ENCODE measurements at regions not wholly inside any gene's neighbourhood (a gene's known extent, or its start where the extent isn't known, plus 50 kb on each side); places are given as distances from the start of the nearest gene placed in this dataset.
"Not testable (repeated sequence)": the region's sequence is repeated elsewhere in the genome, so short reads cannot be mapped to it uniquely, and the experiment has no call there.

DNA sequence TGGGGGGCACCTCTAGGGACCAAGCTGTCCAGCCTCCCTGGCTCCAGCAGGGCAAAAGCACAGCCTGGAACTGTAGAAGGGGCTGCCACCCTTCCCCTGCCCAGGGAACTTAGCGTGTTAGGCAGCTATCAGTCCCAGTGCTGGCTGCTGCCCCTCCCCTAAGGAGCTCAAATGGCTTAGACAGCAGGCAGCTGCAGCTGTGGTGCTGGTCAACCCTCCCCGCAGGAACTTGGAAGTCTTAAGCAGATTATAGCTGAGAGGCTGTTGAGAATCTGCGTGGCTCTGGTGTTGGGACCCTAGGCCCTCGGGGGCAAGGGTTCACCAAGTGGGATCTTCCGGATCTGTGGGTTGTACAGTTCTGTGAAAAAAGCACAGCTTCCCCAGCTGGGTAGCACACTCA lies 536.5 kb upstream of the CDH10 start:
- no peak for DNase-seq (ENCODE audit: low spot score)

DNA sequence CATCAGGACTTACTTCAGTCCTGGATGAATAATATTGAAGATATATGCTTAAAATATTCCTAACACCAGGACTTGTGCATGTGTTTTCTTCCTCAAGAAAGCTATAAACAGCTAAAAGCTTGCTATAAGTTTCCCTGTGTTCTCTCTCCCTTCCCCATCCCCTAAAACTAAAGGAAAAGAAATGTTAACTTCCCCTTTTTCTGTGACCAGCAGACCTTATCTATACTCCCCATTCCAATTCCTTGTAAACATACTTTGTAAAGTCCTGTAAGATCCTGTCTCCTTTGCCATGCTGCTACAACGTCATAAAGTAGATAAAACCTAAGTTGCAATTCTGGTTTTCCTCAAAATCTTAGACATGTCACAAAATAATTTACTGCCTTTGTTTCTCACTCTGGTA lies 517.8 kb upstream of the CDH10 start:
- DNase-seq (ENCODE audit: low spot score): not testable (repeated sequence)

DNA sequence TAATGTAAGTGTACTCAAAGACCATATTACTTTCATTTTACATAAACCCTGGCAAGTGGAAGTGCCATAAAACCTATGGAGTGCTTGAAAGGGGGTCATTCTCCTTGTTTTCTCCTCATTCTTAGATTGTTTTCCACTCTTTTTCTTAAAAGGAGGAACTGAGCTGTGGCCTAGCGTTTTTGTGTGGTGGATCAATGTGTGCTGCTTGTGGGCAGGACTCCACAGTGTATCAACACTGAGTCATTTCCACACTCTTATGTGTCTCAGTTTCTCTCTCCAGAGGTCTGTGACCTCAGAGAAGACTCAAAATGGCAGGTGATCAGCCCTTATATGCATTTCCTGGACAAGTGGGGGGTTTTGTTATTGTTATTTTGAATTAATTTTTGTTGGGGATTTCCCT lies 516.1 kb upstream of the CDH10 start:
- no peak for DNase-seq (ENCODE audit: low spot score)

DNA sequence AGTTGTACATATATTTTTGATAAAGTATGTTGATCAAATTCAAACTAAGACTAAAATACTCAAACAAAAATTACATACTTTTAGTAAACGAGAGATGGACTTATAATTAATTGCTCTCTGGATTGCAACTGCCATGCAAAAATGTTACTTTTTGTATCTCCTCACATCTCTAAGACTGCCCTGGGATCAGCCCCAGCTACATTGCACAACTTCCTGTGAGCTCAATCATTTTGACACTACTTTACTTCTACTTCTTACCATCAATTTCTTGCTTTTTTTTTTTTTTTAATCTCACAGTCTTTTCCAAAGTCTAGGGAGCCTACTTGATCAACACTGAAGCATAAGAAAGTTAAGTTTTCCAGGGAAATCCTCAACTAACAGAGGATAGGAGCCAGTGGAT lies 506.0 kb upstream of the CDH10 start:
- DNase-seq (ENCODE audit: low spot score): no peak

DNA sequence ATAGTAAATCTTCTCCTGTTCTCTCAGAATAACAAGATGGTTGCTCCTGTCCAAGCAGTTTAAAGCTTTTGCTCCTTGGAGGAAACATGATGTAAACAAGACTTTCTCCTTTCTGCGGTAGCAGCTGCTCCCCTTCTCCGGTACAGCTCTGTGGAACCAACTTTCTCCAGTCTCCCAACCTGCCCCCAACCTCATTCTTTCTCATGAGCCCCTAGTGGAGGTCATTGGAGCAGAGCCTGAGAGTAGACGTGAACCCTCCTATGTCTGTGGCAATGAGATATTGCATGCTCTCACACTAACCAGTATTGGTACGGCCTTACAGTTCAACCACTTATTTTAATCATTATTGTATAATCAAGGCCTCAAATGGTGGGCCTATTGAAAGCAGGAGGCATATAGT lies 483.8 kb upstream of the CDH10 start:
- DNase-seq (ENCODE audit: low spot score): no peak

DNA sequence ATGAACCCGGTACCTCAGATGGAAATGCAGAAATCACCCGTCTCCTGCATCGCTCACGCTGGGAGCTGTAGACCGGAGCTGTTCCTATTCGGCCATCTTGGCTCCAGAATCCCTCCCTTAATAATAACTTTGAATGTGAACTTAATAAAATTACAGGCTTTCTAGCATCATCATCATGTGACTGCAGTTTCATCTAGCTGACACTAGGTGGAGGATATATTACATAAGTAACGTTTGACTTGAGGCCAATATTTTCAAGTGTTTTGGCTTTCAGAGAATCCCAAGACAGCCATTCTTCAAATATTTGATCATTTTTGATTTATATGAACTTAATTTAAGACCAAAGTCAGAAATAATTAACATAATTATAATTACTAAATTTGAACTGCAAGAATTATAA lies 474.9 kb upstream of the CDH10 start:
- peak; percentile 0 for DNase-seq (ENCODE audit: low spot score)

DNA sequence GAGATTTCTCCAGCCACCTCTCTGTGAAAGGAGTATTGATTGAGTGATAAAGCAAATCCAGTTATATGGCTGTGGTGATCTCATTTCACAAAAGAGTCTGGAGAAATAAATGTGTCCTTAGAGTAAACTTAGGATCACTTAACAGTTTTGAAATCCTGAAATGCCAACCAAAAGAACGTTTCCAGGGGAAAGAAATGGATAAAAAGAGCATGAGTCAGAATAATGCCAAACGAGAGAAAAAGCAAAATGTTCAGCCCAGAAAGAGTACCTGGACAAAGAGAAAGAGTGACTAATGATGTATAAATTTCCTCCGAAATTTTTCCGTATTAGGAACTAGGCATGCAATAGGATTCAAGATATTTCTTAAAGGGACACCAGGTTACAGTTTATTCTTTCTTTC lies 463.1 kb upstream of the CDH10 start:
- no peak for DNase-seq (ENCODE audit: low spot score)

DNA sequence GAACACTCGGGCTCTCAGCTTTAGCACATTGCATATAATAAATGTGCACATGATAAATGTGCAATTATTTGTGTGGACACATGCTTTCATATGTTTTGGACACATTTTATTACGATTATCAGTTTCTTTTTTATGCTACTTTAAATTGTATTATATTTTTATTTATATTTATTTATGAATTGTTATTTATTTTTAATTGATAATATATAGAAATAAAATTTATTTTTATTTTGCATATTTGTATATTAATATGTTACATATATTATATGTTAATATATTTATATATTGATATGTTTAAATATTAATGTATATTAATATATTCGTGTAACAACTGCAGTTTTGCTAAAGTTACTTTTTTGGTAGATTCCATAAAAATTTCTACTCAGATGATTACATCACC lies 454.8 kb upstream of the CDH10 start:
- DNase-seq (ENCODE audit: low spot score): no peak

DNA sequence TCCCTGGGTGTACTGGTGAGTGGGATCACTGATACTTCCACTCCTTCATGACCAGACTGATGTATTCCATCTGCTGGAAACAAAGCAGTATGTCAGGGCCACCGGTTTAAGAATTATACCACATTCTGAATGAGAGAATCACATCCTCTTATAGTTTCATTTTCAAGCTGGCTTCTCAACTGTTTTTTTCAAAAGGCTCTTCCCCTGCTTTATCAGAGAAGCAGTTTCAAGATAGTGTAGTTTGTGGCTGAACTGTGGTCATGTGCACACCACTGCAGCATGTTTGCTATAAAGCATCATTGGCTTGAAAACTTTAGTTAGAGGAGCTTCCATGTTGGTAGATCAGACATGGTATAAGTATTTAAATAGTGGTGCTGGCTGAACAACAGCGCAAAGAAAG lies 450.5 kb upstream of the CDH10 start:
- no peak for DNase-seq (ENCODE audit: low spot score)

DNA sequence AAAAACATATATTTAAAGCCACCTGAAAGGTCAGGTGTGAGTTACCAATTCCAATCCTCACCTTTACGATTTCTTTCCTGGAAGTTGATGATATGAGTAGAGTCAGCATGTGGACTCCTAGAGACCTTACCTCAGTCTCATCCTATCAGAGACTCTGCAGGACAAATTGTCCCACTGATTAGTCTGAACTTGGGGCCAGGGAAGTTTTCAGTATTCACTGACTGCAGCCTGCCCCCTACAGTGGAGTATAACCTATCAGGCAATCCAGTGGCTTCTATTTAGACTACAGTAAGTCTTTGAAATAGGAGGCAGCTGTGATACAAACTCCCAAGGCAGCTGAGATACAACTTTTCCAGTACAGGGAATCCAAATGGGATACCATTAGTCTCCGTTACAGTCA lies 449.4 kb upstream of the CDH10 start:
- DNase-seq (ENCODE audit: low spot score): no peak

DNA sequence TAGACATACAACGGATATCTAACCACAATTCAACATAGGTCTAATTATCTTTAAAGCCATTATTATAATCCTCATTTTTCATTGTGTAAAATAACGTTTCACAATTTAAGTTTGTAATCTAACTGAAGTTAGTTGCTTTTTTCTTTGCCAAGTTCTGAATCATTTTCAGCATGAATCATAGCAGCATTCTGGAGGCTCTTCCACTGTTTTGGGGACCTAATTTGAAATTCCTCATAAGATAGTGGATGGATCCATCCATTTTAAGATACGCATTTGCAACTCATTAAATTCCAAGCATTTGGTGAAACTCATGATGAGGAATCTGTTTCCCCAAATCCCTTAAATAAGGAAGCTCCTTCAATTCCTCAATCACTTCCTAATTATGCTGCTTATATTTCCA lies 447.1 kb upstream of the CDH10 start:
- no peak for DNase-seq (ENCODE audit: low spot score)

DNA sequence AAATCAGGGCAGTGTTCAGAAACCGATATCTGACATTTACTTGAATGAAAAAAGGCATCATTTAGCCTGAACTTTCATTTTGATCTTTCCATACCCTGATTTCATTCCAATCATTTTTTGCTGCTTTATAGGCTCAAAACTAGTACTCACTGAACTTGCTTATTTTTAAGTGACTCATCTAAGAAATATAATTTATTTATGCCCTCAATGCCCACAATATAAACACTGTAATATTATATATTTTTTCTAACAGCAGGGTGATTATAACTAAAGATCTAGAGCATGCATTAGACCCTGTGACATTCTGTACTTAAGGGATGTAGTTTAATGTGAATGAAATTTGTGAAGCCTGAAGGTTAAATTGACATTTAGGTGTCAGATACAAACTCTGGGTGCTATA lies 446.1 kb upstream of the CDH10 start:
- no peak for DNase-seq (ENCODE audit: low spot score)

DNA sequence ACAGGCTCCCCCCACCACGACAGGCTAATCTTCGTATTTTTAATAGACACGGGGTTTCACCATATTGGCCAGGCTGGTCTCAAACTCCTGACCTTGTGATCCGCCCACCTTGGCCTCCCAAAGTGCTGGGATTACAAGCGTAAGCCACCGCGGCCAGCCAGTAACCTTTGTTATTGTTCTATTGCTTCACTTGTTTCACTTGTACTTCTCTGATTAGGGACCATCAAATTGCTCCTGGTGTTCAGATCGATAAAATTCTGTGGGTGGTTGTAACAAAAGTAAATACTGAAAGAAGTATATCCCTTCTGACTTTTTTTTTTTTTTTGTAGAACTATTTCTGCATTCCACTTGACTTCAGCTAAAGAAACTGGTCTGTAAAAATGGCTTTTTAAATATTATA lies 445.5 kb upstream of the CDH10 start:
- no peak for DNase-seq (ENCODE audit: low spot score)

DNA sequence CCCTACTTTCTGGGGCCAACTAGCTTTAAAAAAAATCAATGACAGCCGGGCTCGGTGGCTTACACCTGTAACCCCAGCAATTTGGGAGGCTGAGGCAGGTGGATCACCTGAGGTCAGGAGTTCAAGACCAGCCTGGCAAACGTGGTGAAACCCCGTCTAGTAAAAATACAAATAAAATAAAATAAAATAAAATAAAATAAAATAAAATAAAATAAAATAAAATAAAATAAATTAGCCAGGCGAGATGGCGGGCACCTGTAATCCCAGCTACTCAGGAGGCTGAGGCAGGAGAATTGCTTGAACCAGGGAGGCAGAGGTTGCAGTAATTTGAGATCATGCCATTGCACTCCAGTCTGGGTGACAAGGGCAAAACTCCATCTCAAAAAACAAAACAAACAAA lies 443.9 kb upstream of the CDH10 start:
- DNase-seq (ENCODE audit: low spot score): not testable (repeated sequence)

DNA sequence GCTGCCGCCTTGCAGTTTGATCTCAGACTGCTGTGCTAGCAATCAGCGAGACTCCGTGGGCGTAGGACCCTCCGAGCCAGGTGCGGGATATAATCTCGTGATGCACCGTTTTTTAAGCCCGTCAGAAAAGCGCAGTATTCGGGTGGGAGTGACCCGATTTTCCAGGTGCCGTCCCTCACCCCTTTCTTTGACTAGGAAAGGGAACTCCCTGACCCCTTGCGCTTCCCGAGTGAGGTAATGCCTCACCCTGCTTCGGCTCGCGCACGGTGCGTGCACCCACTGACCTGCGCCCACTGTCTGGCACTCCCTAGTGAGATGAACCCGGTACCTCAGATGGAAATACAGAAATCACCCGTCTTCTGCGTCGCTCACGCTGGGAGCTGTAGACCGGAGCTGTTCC lies 438.5 kb upstream of the CDH10 start:
- not testable (repeated sequence) for DNase-seq (ENCODE audit: low spot score)

DNA sequence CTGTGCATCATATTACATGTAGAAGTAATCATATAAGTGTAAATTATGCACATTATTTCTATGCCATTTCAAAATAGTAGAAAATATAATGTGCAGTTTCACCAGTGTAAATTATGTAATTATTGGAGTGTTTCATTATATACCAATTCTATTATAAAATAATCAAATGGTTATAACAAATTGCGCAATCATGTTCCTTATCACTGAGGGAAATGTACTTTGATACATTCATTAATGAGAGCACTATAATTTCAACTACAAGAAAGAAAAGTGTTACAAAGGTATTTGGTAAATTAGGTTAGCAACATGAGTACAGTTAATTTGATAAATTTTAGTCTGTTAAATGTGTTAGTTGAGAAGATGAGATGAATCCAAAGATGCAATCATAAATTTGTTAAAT lies 421.5 kb upstream of the CDH10 start:
- no peak for DNase-seq (ENCODE audit: low spot score)

DNA sequence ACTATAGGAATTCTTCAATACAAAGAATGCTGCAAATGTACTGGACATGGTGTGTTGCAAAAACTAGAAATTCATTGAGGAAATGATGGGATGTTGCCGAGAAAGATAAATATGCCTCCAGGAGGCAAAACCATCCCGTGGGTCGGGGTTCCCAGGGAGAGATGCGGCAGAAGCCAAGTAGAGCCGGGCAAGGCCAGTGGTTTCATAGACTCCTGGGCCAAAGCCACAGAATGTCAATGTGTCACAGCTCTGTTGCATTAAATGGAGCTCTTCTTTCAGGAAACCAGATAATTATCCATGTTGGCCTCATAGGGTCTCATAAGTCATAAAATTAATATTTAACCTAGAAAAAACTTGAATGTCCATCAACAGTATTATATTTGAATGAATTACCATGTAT lies 419.5 kb upstream of the CDH10 start:
- DNase-seq (ENCODE audit: low spot score): no peak

DNA sequence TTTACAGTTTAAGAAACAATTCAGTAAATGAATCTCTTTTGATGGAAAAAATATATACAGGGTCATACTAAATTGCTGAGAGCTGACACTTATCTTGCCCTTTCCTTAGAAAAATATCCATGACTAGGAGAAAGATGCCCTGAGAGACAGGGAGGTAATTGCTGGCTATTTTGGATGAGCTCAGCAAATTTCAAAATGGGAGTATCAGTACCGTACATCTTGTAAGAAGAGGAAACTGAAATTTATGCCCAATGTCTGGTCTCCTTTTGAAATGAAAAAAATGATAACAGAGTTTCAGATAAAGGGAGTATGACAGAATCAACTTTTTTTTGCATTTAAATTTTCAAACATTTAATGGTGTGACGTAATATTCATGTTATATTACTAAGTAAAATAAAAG lies 415.8 kb upstream of the CDH10 start:
- no peak for DNase-seq (ENCODE audit: low spot score)

DNA sequence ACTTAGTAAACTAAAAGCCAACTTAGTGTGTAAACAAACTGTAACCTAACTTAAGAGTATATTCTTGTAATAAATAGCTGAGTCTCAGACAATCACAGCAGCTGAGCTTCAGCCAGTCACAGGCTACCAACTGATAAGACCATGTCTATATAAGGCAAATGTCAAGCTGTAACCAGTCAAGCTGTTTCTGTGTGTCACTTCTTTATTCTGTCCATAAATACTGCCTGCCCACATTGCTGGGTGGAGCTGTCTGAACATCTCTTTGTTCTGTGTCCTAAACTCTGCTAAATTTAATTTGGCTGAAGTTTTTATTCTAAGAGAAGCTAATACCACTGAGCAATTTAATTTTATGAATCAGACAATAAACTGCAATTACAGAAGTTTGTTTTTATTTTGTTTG lies 412.1 kb upstream of the CDH10 start:
- DNase-seq (ENCODE audit: low spot score): no peak

DNA sequence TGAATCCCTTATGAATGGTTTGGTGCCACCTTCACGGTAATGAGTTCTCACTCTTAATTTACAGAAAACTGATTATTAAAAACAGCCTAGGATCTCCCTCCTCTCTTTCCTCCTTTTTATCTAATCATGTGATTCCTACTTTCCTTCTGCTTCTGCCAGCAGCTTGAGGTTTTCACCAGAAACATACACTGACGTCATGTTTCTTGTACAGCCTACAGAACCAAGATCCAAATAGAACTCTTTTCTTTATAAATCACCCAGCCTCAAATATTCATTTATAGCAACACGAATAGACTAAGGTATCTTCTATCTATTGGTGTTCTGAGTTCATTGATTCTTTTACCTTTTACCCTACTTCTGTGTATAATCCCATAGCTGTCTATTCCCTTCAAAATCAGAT lies 388.9 kb upstream of the CDH10 start:
- no peak for DNase-seq (ENCODE audit: low spot score)

DNA sequence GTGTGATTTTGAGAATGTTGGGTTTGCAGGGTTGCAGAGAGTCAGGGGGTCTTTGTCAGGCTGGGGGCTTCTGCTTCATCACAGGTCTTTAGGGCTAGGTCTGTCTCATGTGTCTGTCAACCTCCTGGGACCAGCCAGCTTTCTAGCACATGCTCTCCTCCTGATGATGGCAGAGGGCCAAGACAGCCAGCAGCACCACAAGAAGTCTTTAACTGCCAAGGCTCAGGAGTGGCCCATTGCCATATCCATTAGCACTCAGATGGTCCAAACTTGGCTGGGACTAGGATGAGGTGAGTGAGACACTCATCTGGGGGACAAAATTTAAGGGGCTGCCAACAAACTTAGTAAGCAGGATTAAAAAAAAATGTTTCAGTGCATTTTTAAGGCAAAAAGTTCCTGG lies 384.2 kb upstream of the CDH10 start:
- no peak for DNase-seq (ENCODE audit: low spot score)

DNA sequence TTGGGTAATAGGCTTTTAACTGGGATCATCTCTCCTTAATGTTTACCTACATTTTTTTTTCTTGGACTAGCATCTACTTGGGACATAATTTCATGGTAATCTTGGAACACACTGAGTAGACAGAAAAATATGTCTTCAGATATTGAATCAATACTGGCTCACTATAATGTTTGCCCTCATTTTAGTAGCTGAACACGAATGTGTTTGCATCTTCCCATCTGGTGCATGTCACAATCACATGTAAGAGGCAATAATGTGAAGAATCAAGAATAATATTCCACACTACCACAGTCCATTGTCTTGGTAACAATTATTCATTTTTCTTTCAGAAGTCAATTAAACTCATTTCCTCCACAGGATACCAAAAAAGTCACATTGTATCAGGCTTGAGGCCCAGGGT lies 382.7 kb upstream of the CDH10 start:
- no peak for DNase-seq (ENCODE audit: low spot score)

DNA sequence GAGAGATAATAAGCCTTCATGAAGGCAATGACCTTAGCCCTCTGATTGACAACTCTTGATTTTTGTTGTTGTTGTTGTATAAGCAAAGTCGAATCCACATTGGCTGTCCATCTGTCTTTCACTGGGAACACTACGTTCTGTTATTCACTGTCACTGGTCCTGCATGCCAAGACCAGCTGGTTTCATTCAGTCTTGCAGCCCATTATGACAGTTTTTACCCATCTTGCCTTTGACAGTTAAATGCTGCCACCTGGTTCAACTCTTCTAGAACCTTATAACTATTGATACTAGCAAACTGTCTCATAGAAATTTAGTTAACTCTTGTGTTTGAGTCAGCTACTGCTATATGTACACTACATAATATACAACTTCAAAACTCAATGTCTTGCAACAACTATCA lies 382.3 kb upstream of the CDH10 start:
- DNase-seq (ENCODE audit: low spot score): no peak

DNA sequence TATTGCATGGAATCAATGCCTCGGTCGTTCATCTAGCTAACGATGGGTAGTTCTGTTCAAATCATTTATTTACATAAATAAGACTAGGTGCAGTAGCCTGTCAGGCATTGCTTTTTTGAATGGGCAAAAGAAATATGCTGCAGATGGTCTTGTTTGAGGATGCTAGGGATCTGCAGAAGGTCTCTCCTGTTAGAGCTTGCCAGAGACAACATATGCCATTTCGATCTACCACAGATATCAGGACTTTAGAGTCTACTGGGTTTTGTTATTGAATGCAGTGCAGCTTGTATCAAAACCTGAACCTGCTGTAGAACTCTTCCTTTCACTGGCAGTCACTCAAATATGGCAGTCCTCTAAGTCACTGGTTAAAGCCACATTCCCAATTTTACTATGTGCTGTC lies 381.1 kb upstream of the CDH10 start:
- DNase-seq (ENCODE audit: low spot score): no peak

DNA sequence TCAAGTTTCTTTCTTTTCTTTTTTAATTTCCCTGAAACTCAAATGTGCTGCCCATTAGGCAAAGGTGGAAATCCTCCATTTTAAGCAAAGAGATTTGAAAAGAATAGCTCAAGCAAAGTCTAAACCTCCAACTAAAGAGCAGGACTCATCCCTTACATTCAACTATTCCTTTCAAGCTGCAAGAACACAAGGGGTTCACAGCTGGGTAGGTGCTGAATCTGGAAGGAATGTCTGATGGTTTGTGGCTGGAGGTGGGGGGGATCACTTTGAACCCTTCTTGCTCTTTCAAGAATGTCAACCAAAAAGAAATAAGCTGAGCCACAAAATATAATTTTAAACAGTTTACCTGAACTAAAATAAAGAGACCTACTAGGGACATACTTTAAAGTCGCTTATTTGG lies 375.7 kb upstream of the CDH10 start:
- no peak for DNase-seq (ENCODE audit: low spot score)

DNA sequence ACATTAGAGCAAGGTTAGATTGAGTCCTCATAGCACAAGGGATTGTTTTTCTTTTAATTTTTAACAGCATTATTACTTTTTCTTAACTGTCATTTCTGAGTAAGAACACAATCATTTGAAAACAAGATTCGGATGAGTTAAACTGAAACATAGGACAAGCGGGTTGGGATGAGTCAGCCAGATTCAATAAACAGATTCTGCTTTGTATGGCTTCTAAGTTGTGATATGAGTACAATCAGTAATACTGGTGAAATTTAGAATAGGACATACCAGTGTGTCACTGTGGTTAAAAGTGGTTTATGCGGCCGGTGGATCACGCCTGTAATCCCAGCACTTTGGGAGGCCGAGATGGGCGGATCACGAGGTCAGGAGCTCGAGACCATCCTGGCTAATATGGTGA lies 364.3 kb upstream of the CDH10 start:
- no peak for DNase-seq (ENCODE audit: low spot score)

Measured in kidney capillary endothelial cell (primary cell).